Suppressor macrophage treated with lipopolysaccharide for 4 hours (primary cell): ENCODE measurements at regions not wholly inside any gene's neighbourhood (a gene's known extent, or its start where the extent isn't known, plus 50 kb on each side); places are given as distances from the start of the nearest gene placed in this dataset.

ENCODE experiments used
- DNase-seq: peaks from one replicate; pipeline ENCODE4 v3.0.0-alpha.2; 2020

DNA sequence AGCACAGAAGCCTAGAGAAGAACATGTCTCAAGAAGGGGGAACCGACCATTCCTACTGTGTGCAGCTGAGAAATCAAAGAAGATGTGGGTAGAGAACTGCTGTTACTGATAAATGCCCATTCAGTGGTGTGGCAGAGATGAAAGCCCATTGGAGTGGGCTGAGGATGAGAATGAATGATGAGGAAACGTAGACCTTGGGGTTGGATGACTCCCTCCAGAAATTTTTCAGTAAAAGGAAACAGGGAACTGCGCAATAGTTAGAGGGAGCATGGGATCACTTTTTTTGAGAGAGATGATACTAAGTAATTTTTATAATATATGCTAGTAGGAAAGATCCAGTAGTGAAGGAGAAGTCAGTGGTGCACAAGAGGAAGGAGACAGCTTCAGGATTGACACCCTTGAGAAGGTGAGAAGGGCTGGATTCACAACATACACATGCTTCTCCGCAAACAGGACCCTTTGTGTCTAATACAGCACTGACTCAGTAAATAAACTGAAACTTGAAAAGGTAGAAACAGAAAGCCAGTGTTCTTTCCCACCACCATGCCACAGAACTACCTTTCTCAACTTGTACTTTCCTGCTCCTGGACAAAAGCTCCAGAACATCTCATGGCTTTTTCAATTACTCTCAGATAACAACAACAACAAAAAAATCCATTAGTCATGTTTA lies 104.7 kb upstream of the IL6 start:
- peak; percentile 41 for DNase-seq

DNA sequence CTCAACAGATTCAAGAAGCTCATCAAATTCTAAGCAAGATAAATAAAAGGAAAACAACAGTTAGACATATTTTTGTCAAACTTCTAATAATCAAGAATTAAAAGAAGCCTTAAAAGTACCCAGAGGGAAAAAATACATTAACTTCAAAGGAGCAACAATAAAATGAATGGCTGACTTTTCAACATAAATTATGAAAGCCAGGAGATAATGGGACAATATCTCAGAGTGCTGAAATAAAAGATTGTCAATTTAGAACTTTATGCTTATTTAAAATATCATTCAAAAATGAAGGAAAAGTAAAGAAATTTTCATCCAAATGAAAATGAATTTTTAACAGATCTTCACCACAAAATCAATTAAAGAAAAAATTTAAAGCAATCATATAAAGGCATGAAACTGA lies 108.5 kb upstream of the IL6 start:
- DNase-seq, result no peak

DNA sequence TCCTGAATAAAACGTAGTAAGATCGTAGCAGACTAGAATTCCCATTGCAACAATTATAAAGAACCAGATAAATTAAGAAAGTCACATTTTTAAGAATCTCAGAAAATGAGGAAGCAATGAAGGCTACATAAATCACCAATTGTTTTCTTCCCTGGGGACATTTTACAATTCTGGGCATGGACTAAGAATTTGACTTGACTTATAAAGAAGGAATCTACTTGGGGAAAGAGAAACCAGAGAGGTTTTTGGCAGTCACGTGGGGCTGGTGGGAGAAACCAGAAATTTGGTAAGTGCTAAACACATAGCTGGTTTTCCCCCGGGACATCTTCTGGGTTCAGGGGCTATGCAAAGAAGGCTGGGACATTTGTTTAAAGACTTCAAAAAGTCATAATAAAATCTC lies 109.8 kb upstream of the IL6 start:
- DNase-seq, result no peak

DNA sequence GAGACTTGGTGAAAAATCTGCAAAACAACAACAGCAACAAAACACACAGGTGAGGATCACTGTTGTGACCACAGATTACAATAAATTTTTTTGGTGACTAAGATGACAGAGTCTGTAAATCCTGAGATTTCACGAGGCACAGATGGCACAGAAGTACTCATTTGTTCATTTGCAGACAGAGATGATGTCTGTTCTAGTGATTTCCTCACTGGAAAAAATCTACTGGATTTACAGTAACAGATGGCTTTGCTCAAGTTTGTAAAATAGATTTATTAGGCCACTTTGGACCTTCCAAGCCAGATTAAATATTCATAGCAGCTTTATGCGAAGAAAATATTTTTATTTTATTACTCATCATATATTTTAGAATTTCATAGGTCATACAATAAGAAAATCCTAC lies 113.5 kb upstream of the IL6 start:
- DNase-seq, result no peak

DNA sequence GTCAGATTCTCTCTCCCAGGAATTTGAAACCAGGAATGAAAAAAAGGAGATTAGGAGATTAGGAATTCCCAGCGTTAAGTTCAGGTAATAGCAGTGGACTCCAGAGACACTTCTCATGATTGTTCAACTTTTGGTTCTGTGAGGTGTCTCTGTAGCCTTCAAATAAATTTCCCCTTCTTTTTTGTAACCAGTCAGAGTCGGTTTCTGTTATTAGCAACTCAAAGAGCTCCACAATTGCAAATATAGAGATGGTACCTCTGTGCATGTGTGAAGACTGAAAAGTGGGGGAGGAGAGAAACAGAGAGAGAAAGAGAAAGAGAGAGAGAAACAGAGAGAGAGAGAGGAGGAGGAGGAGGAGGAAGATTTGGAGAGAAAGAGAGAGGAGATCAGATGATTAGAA lies 112.8 kb upstream of the STEAP1B start:
- no peak for DNase-seq

DNA sequence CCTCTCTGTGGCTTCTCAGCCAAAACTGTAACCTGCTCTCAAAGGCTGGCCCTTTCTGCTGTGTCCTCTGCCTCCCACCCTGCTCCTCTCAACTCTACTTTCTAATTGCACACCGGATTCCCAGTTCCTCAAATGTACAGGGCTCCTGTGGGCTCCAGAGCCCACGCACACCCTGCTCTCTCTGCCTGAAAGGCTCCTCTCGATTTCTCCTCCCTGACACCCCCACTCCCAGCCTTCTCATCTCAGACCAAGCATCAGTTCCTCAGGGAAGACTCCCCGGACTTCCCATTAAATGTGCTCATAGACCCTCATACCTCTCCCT lies 111.7 kb upstream of the STEAP1B start:
- no peak for DNase-seq

DNA sequence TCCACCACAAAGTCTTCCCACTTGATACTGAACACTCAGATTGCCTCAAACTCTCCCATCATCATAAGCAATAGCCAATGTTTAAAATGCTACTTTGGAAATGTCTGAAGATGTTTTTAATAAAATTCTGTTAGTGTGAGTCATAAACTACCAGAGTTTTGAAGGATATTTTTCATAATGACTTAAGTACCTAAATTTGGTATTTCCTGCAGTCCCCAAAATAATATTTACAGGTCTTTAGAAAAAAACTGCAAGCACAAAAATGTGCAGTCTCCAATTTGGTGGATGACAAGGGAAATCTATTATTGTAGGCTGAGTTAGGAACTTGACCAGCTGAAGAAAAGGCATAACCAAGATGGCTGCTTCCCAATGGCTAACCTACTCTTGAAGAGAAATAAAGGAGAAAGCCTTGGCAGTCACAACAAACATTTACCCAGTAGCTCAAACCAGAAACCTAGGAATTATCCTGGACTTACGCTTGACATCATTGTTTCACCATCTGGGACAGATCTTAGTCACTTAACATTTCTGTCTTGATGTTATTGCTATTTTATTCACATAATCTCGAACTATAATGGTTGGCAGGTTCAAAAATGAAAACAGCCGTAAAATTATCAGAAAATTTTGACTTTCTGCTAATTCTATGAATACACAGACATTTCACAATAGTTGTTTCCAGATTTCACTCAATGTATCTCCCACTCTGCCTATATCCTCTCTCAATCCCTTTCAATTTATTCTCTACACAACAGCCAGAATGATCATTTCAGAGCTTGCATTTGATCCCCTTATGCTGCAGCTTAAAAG lies 111.2 kb upstream of the STEAP1B start:
- DNase-seq, result no peak

DNA sequence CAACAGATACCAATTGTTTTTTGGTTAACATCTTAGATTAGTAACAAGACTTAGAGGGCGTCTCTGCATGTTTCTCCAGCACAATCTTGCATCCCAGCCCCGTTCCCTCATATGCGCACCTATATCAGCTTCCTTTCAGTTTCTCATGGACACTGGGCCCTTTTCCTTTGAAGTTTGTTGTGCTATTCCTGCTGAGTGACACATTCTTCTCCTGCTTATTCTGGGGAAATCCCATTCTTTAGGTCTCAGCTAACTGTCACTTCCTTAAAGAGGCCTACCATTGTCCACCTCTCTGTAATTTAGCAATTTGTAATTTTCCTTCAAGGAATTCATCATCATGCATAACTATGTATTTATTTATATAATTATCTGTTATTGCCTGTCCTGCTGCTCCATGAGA lies 110.3 kb upstream of the STEAP1B start:
- DNase-seq, result peak; percentile 42

DNA sequence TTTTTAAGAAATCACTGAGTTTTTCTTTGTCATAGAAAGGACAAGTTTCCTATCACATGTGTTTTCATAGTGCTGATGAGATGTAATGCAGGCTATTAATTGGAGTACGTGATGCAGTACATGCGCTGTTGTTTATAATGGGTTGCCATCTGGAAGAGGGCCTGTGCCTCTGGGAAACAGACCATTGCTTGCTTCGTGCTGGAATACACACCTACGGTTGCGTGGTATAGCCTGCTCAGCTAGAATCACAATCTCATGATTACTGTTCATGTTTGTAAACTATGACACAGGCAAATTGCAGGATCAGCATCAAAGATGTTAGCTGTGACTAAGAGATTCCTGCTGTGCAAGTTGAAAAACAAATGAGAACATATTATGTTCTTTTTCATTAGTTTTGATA lies 107.2 kb upstream of the STEAP1B start:
- no peak for DNase-seq

DNA sequence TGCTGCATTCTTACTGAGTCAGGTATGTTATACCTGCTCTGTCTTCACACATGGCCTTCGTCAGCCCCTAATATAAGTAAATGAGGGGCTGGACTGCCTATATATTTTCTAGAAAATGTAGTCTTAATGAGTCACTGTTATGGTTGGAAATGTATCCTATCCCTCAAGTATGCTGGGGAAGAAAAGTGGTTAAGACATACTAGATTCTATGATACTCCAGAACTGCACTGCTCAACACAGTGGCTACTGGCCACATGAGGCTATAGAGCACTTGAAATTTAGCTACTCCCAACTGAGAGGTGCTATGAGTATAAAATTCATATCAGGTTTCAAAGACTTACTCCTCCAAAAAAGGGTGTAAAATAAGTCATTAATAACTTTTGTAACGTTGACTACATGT lies 104.3 kb upstream of the STEAP1B start:
- no peak for DNase-seq

DNA sequence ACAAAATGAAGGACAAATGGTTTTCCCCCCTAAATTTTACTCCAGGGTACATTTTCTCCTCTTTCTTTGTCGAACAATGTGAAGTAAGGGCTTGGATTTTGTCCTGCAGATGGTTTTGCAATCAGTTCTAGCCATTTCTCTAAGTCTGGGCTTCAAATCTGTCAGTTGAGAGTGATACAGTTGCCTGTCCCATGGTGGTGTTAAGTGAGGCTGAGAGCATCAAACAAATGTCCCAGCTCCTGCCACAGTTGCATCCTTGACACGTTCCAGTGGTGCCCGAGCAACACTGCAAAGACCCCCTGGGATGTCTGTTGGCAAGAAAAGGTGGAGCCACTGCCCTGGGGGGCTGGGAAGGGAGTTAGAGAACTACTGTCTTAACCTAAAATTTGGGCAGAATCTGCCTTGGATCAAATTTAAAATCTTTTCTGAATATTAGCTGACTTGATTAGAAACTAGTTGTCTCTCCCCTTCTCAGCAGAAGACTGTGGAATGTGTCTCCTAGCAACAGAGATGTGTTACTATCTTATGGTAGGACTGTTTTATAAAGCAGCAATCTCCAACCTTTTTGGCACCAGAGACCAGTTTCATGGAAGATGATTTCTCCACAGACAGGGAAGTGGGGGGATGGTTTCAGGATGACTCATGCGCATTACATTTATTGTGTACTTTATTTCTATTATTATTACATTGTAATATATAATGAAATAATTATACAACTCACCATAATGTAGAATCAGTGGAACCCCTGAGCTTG lies 102.0 kb upstream of the STEAP1B start:
- DNase-seq, result peak; percentile 51

DNA sequence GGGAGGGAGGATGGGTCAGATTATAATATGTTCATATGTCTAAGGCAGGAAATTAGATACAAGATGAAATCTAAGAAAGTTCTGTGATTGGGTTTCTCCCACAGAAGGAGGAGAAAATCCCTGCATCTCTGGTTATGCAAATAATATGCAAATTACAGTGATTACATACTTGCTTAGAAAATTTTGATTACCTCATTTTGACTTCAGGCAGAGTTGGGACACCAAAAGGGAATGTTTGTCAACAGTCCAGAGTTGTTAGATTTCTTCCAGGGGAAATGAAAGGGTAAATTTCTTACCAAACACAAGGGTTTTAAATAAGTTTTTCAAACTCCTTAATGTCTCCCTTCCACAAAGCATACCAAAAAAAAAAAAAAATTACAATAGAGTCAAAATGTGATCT lies 101.4 kb upstream of the STEAP1B start:
- DNase-seq, result peak; percentile 90

DNA sequence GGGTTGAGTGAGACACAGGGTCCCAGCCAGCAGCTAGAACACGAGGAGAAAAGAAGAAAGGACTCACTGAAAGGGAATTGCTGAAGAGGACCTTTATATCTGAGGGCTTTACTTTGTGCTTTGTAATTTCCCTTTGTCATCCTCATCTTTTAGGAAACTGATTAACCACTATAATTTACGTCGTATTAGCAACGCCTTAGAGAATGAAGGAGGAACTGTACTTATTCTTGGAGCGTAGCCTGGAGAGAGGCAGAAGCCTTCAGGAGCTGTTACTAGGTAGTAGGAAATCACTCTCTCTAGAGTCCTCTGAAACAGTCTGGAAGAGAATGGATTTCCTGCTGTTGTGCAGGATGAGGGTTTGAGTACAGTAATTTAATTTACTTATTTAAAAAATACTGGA lies 101.0 kb upstream of the STEAP1B start:
- peak; percentile 70 for DNase-seq

DNA sequence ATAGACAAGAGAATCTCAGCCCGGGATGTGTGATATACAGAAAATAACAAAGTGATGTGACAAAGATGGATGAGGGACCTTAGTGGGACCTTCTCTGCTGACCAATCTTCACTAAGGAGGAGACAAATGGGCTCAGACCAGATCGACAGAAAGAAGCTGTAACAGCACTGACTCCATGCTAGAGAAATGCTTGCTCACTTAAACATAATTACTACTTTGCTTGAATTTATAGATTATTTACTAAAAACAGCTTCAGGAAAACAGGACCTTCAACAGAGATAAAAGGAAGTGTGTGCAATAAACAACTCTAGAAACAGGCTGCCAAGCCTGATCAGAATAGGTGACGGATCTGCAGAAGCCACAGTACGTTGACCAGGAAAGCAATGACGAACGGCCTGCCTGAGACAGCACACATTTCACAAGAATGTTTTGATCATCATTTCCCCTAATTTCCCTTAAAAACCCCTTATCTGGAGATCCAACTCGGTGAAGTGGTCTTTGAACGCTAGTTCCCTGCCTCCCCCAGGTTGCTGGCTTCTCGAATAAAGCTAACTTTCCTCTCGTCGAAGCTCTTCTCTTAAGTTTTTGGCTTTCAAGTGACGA lies 98.4 kb upstream of the STEAP1B start:
- DNase-seq, result peak; percentile 47

DNA sequence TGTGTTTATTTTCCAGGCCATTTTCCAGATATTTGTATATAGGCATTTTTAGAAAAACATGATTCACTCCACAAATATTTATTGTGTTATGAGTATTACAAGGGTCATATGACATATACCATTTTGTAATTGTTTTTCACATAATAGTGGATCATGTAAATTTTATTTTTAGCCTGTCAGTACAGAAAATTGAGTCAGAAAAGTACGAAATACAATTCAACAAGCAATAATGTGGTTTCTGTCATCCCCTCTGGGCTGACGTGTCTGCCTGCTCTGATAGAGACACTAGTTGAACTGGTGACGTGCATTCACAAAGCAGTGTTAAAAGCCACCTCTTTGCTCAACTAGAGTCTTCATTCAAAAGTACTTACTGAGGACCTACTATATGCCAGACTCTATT lies 97.9 kb upstream of the STEAP1B start:
- DNase-seq, result peak; percentile 44

DNA sequence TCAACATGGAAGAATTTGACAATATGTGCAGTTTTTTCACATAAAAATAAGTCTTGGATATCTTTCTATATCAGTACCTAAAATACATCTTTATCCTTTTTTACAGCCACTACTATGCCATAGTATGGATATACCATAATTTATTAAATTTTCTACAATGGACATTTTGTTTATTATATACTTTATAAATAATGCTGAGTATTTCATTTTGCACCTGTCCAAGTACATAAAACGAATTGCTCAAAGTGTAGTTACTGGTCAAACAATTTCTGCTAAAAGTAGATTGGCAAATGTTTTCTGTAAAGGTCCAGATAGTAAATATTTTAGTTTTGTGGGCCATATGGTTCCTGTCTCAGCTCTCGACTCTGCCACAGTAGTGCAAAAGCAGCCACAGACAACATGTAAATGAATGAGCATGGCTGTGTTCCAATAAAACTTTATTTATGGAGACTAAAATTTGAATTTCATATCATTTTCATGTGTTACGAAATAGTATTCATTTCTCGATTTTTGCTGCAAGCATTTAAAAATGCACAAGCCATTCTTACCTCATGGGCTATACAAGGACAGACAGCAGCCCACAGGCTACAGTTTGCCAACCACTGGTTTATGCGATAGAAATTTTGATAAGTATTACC lies 96.9 kb upstream of the STEAP1B start:
- no peak for DNase-seq

DNA sequence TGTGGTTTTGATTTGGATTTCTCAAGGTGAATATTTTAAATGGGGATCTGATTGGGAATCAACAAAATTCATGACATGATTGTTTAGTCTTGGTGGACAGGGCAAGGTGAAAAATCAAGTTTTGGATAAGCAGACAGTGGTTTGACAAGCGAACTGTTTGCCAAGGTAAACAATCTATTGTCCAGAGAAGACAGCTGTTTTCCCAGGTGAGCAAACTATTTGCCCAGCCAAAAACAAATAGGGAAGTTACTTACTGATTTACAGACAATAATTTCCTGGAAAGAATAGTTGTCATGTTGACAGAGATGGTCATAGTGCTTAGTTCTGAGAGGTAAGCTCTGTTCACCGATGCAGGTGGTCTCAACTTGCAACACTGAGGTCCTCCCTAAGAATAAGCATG lies 94.0 kb upstream of the STEAP1B start:
- no peak for DNase-seq

DNA sequence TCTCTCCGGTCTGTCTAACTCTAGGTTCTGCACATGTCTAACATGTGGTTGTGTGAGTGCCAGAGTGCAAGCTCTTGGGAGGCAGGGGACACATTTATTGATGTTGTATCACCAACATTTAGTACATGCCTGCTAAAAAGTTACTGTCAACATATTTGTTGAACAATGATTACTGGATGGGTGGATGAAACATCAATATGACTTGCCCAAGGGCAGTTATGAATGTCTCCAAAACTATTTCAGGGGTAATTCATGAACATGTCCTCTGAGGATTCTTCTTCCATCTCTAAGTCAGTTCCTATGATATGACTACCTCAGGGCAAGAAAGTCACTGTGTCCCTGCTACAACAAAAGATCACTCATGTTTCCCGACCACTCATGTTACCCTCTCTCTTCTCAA lies 91.3 kb upstream of the STEAP1B start:
- DNase-seq, result no peak

DNA sequence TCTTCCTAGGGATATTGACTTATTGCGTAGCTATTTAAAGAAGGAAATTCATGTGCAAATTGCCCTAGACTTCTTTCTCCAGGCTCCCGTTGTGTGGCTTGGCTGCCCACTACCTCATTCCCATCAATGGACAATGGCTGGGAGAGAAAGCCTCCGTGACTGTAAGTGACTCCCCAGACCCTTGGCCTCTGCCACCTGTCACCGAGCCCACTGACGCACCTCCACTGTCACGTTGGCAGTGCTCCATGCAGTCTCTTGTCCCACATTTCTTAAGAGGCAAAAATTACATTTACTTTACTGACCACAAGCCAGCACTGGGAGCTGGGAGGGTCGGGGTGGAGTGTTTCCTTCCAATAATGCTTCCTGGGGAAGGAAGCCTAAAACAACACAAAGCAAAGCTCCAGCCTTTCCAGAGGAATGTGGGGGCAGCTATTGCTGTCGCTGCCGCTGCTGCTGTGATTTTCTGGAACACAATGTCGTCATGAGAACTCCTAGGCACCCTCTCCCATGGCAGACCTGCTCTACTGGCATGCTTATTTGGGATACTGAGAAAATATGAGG lies 89.7 kb upstream of the STEAP1B start:
- DNase-seq, result no peak

DNA sequence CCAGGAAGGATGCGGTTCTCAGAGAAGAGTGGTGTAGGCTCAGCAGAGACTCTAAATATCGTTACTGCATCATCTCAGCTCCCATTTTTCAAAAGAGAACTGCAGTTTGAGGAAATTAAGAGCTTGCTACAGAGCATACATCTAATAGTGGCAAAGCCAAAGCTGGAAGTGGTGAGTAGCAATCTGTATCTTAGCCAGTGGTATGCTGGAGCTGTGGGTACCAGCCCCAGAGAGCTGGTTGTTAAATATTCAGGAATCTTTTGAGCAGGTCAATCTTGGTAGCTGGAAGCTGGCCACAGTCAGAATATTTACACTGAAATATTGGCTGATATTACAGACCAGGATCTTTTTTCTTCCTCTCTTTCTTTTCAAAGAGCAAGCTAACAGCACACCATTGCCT lies 88.4 kb upstream of the STEAP1B start:
- DNase-seq, result no peak

DNA sequence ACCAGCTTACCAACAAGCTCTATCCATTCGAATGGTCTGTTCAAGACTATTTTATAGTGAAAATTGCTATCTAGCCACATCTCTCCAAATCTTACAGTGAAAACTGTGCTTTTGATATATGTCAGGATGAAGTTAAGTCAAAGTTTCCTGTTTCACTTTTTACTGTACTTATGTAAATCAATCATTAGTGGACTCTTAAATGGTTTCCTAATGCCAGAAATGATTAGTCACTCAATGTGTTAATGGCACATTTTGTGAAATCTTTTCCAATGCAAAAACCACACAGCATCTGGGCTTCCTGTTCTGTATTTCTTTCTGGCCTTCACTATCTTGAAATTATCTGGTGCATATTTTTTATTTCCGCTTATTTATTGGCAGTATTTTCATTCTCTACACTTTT lies 87.3 kb upstream of the STEAP1B start:
- peak; percentile 91 for DNase-seq

DNA sequence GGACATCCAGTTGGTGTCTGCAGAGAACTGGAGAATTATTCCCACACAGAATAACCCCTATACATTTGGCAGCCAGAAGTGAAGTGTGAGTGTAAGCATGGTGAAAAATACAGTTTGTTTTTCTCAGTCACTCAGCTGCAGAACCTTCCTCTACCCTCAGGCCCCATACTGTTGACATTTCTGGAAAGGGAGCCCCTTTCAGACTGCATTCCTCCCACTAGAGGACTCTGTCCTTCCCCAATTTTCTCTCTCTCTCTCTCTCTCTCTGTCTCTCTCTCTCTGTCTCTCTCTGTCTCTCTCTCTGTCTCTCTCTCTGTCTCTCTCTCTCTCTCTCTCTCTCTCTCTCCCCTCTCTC lies 86.8 kb upstream of the STEAP1B start:
- no peak for DNase-seq
